ENCODE measurements at regions not wholly inside any gene's neighbourhood (a gene's known extent, or its start where the extent isn't known, plus 50 kb on each side); places are given as distances from the start of the nearest gene placed in this dataset.
A peak's percentile ranks its signal among the peaks of the same experiment; 100 is the strongest.
"Not testable (repeated sequence)": the region's sequence is repeated elsewhere in the genome, so short reads cannot be mapped to it uniquely, and the experiment has no call there.

DNA sequence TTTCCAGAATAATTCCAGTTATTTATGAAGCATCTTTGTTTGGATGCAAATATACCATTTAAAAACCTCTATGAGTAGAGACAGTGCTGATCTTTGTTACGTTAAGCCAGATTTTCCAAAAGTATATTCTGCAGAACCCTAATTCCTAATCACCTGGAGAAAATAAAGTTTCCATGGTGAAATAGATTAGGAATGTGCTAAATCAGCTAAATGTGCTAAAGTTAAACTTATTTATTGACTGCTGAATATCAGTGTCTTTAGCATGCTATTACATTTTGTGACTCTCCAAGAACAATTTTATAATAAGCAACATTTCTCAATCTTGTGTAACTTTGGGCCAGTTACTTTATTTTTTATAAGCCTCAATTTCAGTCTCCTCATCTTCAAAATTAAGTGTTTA is 196.3 kb upstream of the NFIA start:
- no peak for DNase-seq

DNA sequence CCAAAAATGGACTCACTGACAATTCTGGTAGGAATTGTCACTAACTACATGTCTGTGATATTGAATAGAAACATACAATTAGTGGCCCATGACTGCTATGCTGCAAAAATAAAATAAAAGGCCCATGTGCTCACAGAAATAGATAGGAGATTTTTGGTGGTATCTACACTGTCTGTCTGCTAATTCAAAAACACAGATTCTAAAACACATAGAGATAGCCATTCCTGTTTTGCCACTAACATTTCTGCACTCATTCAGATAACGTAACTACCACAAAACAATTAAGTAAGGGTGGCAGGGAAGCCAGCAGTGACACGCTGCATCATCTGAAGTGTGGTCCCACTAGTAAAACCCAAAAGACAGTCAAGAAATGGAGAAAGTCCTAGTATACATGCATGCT is 202.2 kb upstream of the NFIA start:
- DNase-seq: no peak

DNA sequence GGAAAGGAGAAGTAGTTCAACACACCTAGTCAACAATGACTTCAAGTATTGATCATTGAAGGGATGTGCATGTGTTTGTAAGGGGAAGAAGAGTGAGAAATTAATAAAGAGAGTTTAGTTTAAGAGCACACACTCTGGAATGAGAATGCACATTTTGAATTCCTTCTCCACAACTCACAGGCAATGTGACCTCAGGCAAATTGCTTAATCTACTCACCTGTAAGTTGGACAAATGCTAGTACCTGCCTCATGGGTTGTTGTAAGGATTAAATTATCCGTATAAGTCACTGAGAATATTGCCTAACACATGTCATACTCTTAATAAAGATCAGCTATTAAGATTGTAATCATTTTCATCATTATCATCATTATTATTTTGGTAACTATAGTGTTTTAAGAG is 204.0 kb upstream of the NFIA start:
- no peak for DNase-seq

DNA sequence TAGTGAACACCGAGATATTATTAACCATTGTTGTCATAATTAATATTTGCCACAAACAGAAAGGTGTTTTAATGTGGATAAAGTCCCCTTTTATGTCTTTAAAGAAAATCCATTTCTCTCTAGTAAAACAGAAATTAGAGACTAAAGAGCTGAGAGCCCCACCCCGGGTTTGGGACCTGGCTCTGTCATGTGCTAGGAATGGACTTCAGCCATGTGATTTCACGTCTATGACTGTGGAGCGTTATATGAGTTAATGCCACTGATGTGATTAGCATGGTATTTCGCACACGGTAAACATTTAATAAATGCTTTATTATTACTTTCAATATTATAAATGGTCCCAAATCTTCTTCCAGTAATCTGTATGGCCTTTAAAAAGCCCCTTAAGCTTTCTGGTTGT is 205.0 kb upstream of the NFIA start:
- DNase-seq: no peak

DNA sequence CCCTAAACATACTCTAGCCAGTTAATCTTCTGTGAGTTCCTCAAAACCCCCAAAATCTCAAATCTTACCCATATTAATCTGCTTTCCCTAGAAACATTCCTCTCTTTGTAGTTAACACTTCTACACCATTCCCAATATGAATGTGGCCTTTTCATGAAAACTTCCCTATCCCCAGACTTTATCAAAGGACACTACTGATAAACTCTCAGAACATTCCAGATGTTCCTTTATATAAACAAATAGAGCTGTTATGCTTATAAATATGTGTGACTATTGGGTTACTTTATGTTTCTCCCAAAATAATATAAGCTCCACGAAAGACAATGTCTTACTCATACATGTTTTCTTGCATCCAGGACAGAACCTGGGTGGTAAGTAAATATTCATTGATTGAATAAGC is 205.4 kb upstream of the NFIA start:
- no peak for DNase-seq

DNA sequence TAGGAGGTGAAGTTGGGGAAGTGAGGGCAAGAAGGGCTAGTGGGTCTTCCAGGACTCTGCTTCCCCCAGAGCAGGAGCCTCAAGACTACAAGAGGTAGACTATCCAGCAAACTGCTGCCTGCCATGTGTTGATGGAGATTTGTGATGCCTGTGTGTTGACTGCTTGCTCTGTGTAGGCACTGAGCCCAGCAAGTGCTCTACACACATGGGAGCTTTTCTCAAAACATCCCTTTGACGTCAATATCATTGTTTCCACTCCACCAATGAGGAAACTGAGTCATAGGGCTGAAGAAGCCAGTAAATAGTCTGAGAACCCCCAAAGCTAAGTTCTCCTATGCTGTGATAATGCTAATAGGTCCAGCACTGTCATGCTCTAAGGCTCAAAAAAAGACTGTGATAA is 207.2 kb upstream of the NFIA start:
- no peak for DNase-seq

DNA sequence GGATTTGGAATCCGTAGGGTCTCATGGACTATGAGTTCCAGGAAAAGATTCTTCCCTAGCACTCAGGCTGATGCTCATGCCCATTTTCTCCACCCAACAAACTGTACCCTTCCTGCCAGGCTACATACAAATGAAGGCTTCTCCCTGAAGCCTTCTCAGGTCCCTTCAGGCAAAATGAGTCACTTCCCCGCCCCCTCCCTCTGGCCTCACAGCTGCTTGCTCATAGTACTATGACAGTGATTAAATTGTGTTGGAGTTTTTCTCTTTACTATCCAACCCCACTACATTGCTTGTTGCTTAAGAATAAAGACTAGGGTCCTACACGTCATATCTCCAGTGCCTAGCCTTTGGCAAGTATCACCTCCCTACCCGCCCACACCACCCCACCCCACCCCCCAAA is 207.6 kb upstream of the NFIA start:
- no peak for DNase-seq

DNA sequence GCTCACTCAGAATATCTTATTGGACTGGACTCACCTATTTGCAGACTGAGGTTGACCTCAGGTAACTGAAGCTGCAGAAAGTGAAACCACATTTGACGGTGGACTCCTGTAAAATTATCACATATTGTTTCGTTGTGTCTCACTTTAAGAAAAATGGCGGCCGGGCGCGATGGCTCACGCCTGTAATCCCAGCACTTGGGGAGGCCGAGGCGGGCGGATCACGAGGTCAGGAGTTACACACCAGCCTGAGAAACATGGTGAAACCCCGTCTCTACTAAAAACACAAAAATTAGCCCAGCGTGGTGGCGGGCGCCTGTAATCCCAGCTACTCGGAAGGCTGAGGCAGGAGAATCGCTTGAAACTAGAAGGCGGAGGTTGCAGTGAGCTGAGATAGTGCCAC is 209.0 kb upstream of the NFIA start:
- DNase-seq: not testable (repeated sequence)

DNA sequence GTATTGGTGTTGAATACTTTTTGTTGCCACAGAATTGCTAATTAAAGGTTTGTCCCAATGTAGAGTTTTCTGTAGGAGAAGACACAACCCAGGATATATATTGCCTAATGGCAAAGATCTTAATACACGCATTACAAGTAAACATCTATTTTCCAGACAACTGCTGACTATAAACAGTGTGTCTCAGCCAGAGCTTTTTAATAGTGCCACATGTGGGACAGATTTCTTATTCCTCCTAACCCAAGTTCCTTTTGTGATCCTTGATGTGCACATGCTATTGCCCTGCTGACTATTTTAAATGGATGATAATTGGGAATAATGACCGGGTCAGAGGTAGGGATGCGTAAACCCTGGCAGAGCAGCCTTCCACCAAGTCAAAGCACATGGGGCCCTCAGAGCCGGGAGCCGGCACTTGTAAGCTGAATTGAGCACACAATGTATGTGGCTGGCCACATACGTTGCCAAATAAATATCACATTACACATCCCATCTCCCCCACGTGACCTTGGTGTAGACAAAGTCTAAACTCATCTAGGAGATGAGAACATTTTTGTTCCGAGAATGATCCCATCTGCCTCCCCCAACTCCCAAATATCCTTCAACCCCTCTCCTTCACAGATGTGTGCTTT is 209.8 kb upstream of the NFIA start:
- no peak for DNase-seq

DNA sequence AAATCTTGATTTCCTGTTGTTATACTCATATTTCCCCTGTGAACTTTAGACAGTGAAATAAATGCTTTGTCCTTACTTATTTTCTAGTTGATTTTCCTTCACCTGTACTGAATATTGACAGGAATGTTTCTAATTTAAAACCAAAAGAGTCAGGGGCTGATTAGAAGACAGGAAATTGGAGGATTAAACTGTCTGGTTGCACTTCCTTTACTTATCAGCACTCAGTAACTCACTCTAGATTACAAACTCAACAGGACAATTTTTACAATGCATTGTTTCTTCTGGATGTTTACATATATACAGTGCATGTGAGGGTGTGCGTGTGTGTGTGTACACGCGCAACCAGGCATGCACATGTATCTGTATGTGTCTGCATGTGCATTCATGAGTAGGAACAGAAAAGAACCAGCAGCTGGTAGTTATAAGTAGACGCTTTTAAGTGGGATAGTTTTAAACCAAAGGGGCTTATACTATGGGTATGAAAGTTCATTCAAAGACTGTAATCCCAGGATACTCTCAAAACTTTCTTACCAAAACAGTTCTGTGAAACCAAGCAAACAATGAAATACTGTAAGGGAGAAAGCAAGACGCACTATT is 212.0 kb upstream of the NFIA start:
- DNase-seq: no peak

DNA sequence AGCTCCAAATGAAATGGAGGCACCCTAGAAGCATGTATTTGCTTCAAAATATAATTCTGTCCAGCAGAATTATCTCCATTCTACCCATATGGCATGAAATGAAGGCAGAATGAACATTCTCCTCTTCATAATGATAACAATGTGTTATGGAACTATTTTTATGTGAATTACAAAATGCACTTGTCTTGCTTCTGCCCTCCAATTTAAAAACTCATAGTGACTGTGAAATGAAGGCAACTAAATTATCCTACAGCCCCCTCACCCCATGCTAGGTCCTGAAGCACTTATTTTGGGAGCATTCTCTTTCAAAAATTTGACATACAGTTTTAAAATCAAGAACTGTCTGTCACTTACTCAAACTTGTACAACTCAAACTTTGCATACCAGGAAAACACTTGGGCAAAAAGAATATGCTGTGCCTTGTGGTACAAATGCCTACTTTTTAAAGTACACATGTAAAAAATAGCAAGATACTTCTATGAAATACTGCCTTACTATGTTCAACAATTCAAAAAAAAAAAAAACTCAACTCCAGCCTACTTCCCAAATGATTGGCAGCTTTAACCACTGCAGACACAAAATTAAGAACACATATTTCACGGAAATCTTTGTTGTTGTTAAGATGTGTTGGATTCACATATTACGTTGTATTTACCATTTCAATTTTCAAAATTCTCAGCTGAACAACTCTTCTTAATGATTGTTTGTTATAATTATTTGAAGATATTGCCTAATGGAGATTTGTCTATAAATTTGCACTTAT is 213.3 kb upstream of the NFIA start:
- no peak for DNase-seq

DNA sequence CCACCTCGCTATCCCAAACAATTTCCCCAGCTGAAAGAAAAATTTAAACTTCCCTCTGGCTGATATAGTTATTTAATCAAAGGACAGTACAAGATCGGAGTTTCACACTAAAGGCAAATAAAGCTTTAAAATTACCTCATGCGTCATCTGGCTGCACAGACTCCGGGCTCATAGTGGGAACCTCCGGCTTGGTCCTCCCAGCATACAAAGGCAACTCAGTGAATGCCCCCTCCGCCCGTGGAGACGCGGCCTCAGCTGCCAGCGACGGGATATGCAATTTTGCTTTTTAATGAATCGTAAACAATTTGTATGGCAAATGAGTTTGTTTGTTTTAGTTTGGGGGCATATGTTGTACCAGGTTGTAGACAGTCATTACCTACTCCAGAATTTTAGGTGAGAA is 214.6 kb upstream of the NFIA start:
- DNase-seq: no peak

DNA sequence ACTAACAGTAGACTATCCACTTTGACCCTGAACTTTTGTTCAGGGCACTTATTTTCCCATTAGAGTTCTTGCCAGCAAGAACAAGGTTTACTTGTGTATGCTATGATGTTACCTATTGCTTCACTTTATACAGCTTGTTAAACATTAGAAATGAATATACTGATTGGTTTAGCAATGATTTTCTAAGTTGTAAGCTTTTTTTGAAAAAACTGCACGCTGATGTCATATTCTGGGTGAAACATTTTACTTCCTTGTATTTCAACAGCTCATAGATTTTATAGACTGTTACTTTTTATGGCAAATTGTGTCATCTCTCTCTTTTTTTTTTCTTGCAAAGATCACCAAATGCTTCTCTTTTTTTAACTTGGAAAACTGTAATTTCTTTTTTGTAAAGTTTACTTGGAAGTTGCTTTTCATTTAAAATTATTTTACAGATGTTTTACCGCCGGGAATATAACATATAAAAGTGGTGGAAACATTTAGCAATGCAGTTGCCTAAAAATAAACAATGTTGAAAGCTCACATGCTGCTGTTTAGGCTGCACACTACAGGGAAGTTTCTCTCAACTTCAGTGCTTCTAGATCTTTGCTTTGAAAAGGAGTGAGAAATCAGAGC is 215.3 kb upstream of the NFIA start:
- DNase-seq: no peak

DNA sequence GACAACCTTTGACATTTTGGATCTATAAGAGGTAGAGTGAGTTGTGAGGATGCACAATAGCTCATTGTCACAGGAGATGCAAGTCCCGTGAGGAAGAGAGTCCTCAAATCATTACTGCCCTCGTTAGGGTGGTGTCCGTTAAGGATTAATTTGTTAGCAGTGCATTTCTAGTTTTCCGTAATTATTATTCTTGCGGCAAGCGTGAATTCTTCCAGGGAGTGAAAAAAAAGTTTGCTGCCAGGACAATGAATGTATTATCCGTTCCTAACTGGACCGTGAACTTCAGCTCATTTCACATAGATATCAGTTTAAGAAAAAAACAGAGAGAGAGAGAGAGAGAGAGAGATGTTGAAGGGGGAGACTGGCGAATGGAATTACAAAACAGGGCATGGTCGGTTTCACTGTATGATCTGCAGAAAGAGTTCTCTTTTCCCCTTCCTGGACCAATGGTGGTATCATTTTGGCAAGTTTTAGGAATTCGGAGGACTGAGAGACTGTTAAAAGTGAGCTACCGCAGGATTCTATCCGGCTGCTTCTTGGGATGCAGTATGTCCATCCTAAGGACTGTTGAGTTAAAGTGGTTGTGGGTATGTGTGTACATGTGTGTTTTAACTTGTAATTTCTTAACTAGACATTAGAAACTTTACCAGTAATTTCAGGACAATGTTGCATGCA is 216.0 kb upstream of the NFIA start:
- no peak for DNase-seq

DNA sequence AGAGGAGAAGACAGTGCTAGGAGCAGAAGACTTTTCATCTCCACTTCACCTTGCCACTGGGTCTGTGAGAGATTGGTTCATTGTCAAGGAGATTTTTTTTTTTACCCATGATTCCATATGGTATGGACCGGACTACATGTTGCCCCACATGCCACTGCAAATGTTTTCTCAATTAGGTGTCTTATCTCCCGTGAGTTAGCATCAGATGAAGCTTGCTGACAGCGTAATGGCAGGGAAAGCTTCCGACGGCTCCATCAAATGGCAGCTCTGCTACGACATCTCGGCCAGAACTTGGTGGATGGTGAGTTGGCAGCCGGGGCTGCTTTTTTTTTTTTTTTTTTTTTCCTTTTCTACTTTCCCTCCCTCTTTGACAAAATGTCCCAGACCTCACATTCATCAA is 217.2 kb upstream of the NFIA start:
- no peak for DNase-seq

DNA sequence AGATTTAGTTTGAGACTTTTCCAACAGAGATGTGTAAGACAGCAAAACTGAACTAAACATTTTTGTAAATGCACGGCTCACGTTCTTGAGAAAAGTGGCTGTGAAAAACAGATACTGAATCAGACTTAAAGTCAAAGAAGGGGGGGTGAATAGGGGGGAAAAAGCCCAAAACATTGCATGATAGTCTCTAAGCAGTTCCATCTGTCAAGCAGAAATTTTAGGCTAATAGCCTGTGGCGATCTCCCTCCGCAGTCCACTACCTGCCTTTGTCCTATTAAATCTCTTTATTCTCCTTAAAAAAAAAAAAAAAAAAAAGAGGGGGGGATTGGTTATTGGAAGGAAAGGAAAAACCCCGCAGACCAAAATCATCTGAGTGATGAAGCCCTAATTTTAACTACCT is 217.6 kb upstream of the NFIA start:
- DNase-seq: no peak

DNA sequence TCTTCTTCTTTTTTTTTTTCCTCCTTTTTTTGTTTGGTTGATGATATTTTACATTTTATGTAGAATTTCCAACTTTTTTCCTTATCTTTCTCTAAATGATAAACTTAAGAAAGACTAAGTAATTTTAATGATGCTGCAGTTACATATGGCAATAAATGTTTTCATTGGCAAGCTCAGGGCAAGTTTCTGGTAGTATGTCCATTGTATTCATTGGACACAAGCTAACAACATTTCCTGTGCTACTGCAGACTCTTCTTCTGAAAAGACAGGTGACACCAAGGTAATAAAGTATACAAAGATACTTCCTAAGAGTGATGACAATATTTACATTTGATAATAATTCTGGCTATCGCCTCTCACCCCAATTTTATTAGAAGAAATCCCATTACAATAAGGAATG is 219.2 kb upstream of the NFIA start:
- DNase-seq: no peak

DNA sequence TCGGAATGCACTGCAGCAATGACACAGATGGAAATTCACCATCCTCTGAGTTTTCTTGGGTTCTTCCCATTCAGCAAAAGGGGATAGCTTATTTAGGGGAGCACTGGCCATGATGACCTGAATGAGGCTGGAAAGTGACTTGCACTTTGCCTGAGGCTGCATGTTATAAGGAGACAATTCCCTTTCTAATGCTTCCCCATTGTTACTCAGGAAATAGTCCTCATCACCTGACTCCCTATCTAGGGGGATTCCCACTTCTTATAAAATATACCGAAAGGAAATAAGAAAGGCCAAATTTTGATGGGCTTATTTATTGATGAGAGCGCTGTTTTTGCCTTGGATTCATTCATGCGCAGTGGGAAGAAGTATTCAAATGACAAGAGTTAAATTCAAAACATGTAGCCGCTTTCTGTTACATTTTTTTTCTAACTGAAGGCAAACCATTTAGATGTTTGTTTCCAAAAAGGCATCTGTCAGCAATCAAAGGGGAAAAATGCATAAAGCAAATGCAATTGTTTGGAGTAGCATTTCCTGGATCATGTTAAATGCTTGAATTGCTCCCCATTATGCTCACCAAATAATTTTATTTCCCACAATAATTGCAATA is 220.3 kb upstream of the NFIA start:
- DNase-seq: no peak

DNA sequence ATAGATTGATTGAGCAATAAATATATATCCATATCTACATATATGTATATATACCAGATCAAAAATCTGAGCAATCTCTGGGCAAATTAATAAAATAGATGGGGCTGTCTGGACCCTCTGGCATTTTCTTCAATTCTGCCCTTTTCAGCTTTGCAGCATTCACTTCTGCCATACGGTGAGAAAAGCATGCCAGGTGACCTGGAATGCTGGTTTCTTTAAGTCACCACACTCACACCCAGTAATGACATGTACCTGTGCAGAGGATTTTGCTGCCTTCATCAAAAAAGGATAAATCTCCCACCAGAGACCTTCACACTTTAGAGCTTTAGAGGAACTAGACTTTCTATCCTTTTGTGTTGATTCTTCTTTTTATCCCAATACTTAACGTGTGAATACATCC is 223.2 kb upstream of the NFIA start:
- no peak for DNase-seq

DNA sequence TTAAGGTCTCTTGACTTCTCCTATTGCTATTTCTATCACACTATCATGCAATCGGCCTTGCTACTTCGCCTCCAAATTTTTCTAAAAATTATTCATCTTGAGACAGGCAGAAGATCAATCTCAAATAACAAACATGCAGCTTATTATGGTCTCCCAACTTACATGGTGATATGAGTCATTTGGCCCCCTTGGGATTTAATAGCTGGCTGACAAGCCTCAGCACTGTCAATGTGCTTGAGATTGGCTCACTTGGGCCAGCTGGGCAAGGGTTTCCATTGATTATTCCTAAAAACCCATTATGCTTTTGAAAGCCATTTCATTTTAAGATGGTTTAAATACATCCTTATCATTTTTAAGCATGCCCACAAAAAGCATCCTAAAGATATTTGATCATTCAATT is 224.5 kb upstream of the NFIA start:
- DNase-seq: no peak

DNA sequence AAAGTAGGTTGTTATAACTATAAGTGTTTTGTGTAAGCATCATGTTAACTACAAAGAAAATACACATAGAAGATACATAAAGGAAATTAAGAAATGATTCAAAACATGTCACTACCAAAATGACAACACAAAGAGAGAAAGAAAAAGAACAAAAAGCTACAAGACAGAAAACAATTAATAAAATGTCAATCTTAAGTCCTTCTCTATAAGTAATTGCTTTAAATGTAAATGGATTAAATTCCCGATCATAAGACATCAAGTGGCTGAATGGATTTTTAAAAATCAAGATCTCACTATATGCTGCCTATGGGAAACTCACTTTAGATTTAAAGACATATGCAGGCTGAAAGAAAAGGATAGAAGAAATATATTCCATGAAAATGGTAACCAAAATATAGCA is 232.3 kb upstream of the NFIA start:
- DNase-seq: no peak

DNA sequence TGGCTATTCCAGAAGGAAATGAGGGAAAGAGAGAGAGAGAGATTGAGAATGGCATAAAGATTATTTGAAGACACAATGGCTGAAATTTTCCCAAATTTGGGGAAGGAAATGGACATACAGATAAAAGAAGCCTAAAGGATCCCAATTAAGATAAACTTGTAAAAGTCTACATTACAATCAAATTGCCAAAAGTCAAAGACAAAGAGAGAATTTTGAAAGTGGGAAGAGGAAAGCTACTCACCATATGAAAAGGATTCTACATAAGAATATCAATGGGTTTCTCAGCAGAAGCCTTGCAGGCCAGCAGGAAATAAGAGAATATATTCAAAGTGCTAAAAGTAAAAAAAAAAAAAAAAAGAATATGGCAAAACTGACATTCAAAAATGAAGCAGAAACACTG is 233.0 kb upstream of the NFIA start:
- DNase-seq: no peak

DNA sequence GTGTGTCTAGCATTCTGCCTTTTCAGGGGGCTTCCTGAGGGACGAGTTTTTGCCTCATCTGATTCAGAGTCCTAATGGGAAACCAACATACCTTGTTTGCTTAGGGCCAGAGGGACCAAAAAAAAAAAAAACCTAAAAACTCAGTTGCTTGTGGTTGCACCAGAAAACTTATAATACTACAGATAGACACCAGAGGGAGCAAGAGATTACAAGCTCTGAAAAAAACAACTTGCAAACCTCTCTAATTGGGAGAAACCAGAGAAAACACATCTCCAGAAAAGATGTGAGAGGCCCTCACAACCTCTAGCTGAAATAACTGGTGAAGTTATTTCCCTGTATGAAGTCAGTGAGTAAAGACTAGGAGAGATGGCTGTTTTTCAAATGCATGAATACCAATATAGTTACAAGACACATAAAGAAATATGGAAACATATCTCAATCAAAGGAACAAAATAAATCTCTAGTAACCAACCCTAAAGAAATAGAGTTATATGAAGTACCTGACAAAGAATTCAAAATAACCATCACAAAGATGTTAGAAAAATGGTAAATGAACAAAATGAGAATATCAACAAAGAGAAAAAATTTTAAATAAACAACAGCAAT is 233.7 kb upstream of the NFIA start:
- peak; percentile 37 for DNase-seq
